PC-9 (cell line): ENCODE measurements at regions not wholly inside any gene's neighbourhood (a gene's known extent, or its start where the extent isn't known, plus 50 kb on each side); places are given as distances from the start of the nearest gene placed in this dataset.

Experiments used
- EZH2 ChIP-seq: fragments of 200-600 bp; sonication (generic); IDR thresholded peaks from 2 replicates; pipeline ENCODE4 v1.8.0; 2017; ENCODE audit warnings: antibody characterized with exemption, low read depth
- TF ChIP-seq, protein P1 (sequence below): fragments of 200-600 bp; sonication (generic); conservative IDR thresholded peaks from 2 replicates; pipeline ENCODE4 v1.6.1; 2017; ENCODE audit warnings: mixed run types, antibody characterized with exemption, mild to moderate bottlenecking, moderate library complexity

DNA sequence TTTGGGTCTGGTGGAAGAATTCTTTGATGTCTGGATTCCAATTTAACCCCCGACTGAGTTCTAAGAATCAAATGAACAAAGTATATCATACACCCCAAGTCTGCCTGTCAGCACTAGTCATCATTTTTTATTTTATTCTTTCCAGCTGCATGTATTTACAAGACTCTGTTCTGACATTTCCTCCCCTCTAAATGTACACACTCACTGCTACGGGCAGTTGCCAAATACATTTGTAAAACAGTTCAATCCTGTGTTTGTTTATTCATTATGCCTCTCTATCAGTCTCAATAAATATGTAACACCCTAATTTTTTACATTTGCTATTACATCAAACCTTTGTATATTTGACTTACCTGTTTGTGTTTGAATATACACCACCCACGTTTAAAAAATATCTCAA lies 422.3 kb upstream of the PSMD7 start:
- TF ChIP-seq, protein P1, sequence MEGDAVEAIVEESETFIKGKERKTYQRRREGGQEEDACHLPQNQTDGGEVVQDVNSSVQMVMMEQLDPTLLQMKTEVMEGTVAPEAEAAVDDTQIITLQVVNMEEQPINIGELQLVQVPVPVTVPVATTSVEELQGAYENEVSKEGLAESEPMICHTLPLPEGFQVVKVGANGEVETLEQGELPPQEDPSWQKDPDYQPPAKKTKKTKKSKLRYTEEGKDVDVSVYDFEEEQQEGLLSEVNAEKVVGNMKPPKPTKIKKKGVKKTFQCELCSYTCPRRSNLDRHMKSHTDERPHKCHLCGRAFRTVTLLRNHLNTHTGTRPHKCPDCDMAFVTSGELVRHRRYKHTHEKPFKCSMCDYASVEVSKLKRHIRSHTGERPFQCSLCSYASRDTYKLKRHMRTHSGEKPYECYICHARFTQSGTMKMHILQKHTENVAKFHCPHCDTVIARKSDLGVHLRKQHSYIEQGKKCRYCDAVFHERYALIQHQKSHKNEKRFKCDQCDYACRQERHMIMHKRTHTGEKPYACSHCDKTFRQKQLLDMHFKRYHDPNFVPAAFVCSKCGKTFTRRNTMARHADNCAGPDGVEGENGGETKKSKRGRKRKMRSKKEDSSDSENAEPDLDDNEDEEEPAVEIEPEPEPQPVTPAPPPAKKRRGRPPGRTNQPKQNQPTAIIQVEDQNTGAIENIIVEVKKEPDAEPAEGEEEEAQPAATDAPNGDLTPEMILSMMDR: no peak
- no peak for TF ChIP-seq EZH2
